MCF 10A (cell line): ENCODE measurements at regions not wholly inside any gene's neighbourhood (a gene's known extent, or its start where the extent isn't known, plus 50 kb on each side); places are given as distances from the start of the nearest gene placed in this dataset.

Experiments
- BruUV-seq: library from RNA; stranded (reverse); fragments of 400-500 nt; replicated peaks from 2 replicates; lab custom pipeline; 2021; lab: Mats Ljungman, UMichigan
- CTCF ChIA-PET: fragments of 300-600 bp; sonication (Branson Sonifier 250); formaldehyde crosslinking; extraction: SDS; loops from one replicate; lab custom pipeline; 2021; ENCODE audit warnings: antibody characterized with exemption, inconsistent platforms; lab: Yijun Ruan, JAX
- POLR2A ChIA-PET: fragments of 300-600, 350-650 bp; sonication (Branson Sonifier 250); formaldehyde crosslinking; extraction: SDS; loops from one replicate; lab custom pipeline; 2020; ENCODE audit warnings: antibody characterized with exemption, inconsistent platforms; lab: Yijun Ruan, JAX
- DNase-seq: peaks from one replicate; pipeline ENCODE4 v3.0.0-alpha.2; 2018; ENCODE audit not compliant: unreplicated experiment
- H3K27ac Mint-ChIP-seq: one replicate; pipeline ENCODE4 v1.8.0; 2022; ENCODE audit warnings: mild to moderate bottlenecking, low read depth, mixed read lengths; ENCODE audit not compliant: unreplicated experiment
- H3K27me3 Mint-ChIP-seq: one replicate; pipeline ENCODE4 v1.8.0; 2022; ENCODE audit warnings: mixed read lengths; ENCODE audit not compliant: insufficient read depth, unreplicated experiment
- H3K36me3 Mint-ChIP-seq: one replicate; pipeline ENCODE4 v1.8.0; 2022; ENCODE audit warnings: mild to moderate bottlenecking, moderate library complexity, mixed read lengths; ENCODE audit not compliant: insufficient read depth, unreplicated experiment
- H3K4me1 Mint-ChIP-seq: one replicate; pipeline ENCODE4 v1.8.0; 2022; ENCODE audit warnings: mixed read lengths; ENCODE audit not compliant: insufficient read depth, unreplicated experiment
- H3K4me3 Mint-ChIP-seq: one replicate; pipeline ENCODE4 v1.8.0; 2022; ENCODE audit warnings: mild to moderate bottlenecking, moderate library complexity, mixed read lengths; ENCODE audit not compliant: unreplicated experiment
- H3K9me3 Mint-ChIP-seq: one replicate; pipeline ENCODE4 v1.8.0; 2022; ENCODE audit warnings: mixed read lengths; ENCODE audit not compliant: unreplicated experiment
- CTCF ChIP-seq: fragments of 200-600 bp; IDR thresholded peaks from one replicate; pipeline ENCODE4 v1.8.0; 2022; ENCODE audit warnings: antibody characterized with exemption, mild to moderate bottlenecking; ENCODE audit not compliant: unreplicated experiment
- intact Hi-C: fragments of 100-400 bp; cut with micrococcal nuclease; formaldehyde crosslinking; loops from 2 replicates; pipeline ENCODE4 v1.14.1; 2022

GRCh38 chr14:22304326-22304725 lies 284.7 kb downstream of the DAD1 start:
- CTCF ChIA-PET: interaction anchor here (0.6 to 1.2 kb wide), 19 partner anchors 9 to 1167 kb away, joined by 3 to 7 read pairs (median 3); no protein-coding TSS in a partner anchor
- H3K27ac Mint-ChIP-seq: no peak overlapping the region
- intact Hi-C loops: no loop called here

GRCh38 chr14:22303589-22304195 lies 285.3 kb downstream of the DAD1 start:
- peak; percentile 15 for DNase-seq
- BruUV-seq: no TSS peak
- peak; percentile 52 for TF ChIP-seq CTCF
- Mint-ChIP-seq H3K36me3 (no peaks in the 10 kb centered on the region), H3K4me1 (no peaks in the 10 kb centered on the region), H3K9me3 (no peaks in the 10 kb centered on the region), H3K27me3 (no peaks in the 10 kb centered on the region), H3K27ac (no peak overlapping the region), H3K4me3 (no peak overlapping the region)
- ChIA-PET POLR2A (interaction anchor here (1.2 kb wide), 1 partner anchor 35 kb away, joined by 3 read pairs; no protein-coding TSS in a partner anchor), CTCF (interaction anchor here (0.6 to 2.4 kb wide), 21 partner anchors 9 to 1168 kb away, joined by 3 to 14 read pairs (median 3); no protein-coding TSS in a partner anchor)
- intact Hi-C loops: no loop called here

More at GRCh38 chr14:22304326-22304725, 284.7 kb downstream of the DAD1 start:
- Mint-ChIP-seq H3K4me3 (no peak overlapping the region), H3K36me3 (no peaks in the 10 kb centered on the region), H3K27me3 (no peaks in the 10 kb centered on the region), H3K4me1 (no peaks in the 10 kb centered on the region), H3K9me3 (no peaks in the 10 kb centered on the region)
- POLR2A ChIA-PET: no interaction called here
- no TSS peak for BruUV-seq
- DNase-seq: no peak
- no peak for TF ChIP-seq CTCF

GRCh38 chr14:22300646-22301045 lies 288.4 kb downstream of the DAD1 start:
- no peak overlapping the region for H3K4me3 Mint-ChIP-seq
- intact Hi-C loops: no loop called here
- no peaks in the 10 kb centered on the region for H3K9me3 Mint-ChIP-seq
- no TSS peak for BruUV-seq
- no peaks in the 10 kb centered on the region for H3K36me3 Mint-ChIP-seq
- H3K27ac Mint-ChIP-seq: no peak overlapping the region
- no peak for TF ChIP-seq CTCF
- H3K27me3 Mint-ChIP-seq: no peaks in the 10 kb centered on the region
- ChIA-PET POLR2A (no interaction called here), CTCF (interaction anchor here (0.8 to 1.1 kb wide), 4 partner anchors 19 to 99 kb away, joined by 3 to 5 read pairs (median 4); no protein-coding TSS in a partner anchor)
- no peak for DNase-seq
- peaks cover 13% of the 10 kb centered on the region for H3K4me1 Mint-ChIP-seq

GRCh38 chr14:22297376-22297775 lies 291.6 kb downstream of the DAD1 start:
- H3K27me3 Mint-ChIP-seq: no peaks in the 10 kb centered on the region
- DNase-seq: no peak
- no peaks in the 10 kb centered on the region for H3K9me3 Mint-ChIP-seq
- ChIA-PET CTCF (interaction anchor here (0.6 to 2.7 kb wide), 6 partner anchors 9 to 1018 kb away, joined by 3 to 13 read pairs (median 8); partner anchors contain the start of gene RPGRIP1), POLR2A (interaction anchor here (2.5 kb wide), 1 partner anchor 9 kb away, joined by 8 read pairs; no protein-coding TSS in a partner anchor)
- H3K4me1 Mint-ChIP-seq: peaks cover 13% of the 10 kb centered on the region
- intact Hi-C loops: no loop called here
- H3K36me3 Mint-ChIP-seq: no peaks in the 10 kb centered on the region
- H3K4me3 Mint-ChIP-seq: no peak overlapping the region
- TF ChIP-seq CTCF: no peak
- no TSS peak for BruUV-seq
- no peak overlapping the region for H3K27ac Mint-ChIP-seq
